ENCODE measurements at regions not wholly inside any gene's neighbourhood (a gene's known extent, or its start where the extent isn't known, plus 50 kb on each side); places are given as distances from the start of the nearest gene placed in this dataset.

DNA sequence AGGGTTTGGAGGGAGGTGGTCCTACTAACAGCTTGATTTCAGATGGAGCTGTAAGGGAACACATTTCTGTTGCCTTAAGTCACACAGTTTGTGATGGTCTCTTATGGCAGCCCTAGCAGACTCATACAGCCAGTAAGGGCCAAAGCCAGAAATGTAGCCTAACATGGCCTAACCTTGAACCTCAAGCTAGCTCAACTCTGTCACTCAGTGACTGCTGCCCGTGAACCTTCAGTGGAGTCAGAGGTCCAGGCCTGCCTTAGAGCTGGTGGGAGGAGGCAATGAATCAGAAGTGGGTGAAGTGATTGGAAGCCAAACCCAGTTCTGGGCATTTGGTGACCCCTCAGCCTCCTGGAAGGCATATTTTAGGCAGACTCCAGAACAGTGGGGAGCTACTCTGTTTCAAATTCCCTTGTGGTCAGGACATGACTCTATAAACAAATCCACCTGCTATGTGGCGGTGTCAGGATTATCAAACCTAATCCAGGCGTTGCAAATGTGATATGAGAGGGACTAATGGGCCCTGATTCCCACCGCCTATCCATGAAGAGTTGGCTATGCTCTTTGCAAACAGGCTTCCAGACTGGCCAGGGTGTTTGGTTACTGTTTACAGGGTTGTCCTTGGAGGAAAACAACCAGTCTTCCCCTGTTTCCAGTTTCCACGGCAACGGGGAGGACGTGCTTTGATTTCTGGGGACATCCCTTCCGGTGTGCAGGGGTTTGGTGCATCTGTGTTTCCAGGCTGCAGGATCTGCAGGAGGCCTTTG is 105.9 kb upstream of the AGBL1 start:
- TF ChIP-seq, protein P1, sequence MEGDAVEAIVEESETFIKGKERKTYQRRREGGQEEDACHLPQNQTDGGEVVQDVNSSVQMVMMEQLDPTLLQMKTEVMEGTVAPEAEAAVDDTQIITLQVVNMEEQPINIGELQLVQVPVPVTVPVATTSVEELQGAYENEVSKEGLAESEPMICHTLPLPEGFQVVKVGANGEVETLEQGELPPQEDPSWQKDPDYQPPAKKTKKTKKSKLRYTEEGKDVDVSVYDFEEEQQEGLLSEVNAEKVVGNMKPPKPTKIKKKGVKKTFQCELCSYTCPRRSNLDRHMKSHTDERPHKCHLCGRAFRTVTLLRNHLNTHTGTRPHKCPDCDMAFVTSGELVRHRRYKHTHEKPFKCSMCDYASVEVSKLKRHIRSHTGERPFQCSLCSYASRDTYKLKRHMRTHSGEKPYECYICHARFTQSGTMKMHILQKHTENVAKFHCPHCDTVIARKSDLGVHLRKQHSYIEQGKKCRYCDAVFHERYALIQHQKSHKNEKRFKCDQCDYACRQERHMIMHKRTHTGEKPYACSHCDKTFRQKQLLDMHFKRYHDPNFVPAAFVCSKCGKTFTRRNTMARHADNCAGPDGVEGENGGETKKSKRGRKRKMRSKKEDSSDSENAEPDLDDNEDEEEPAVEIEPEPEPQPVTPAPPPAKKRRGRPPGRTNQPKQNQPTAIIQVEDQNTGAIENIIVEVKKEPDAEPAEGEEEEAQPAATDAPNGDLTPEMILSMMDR (IDR thresholded peaks at IDR 0.05; ENCODE audit: insufficient read depth, low read length), result no peak
- no peak for DNase-seq (ENCODE audit: low read depth)
- no peak overlapping the region for H3K4me3 ChIP-seq (ENCODE audit: low read depth, low read length)

DNA sequence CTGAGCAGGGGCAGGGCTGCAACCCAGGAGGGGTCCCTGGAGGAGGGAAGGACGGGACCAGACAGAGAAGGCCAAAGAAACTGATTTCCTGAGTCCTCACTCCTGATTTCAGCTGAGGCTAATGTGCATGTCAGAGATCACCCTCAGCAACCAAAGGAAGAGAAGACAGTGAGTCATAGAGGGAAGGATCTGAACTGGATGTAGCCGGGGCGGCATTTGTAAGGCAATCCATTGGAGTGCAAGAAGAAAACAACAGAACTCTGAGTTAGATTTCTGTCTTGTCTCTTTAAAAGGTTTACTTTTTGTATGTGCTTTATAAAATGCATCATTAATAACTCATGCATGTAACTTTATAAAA is 105.3 kb upstream of the AGBL1 start:
- no peak overlapping the region for H3K4me3 ChIP-seq (ENCODE audit: low read depth, low read length)
- DNase-seq (ENCODE audit: low read depth), result no peak
- TF ChIP-seq, protein P1 (IDR thresholded peaks at IDR 0.05; ENCODE audit: insufficient read depth, low read length), result no peak

DNA sequence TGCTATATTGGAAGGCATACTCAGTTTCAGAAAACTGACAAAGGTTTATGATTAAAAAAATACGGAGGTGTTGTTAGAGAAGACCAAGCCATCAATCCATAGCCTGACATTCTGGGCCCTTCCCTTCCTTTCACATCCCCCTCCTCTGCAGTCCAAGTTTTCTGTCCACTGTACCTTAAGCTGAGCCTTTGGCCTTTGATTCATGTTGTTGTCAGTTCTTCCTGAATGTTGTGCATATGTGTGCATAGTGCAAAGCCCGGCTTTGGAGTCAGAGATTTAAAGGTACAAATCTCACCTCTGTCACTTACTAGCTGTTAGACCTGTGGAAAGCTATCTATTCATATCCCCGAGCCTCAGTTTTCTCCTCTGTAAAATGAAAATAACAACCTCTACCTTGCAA is 104.9 kb upstream of the AGBL1 start:
- DNase-seq (ENCODE audit: low read depth), result no peak
- H3K4me3 ChIP-seq (ENCODE audit: low read depth, low read length), result no peak overlapping the region
- TF ChIP-seq, protein P1 (IDR thresholded peaks at IDR 0.05; ENCODE audit: insufficient read depth, low read length), result no peak

DNA sequence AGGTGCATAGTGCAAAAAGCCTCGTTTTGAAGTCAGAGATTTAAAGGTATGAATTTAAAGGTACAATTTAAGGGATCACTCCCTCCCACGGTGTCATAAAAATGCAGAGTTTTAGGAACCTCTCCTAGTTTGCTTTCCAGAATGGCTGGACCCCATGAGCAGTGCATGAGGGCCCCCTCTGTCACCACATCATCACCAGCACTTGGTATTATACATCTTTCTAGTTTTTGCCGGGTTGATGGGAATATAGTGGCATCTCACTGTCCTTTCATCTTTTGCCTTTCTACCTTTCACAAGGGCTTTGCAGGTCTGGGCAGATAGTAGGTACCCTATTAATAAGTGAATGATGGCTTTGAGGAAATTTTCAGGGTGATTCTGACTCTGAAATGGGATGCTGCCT is 103.6 kb upstream of the AGBL1 start:
- H3K4me3 ChIP-seq (ENCODE audit: low read depth, low read length), result no peak overlapping the region
- DNase-seq (ENCODE audit: low read depth), result no peak
- TF ChIP-seq, protein P1 (IDR thresholded peaks at IDR 0.05; ENCODE audit: insufficient read depth, low read length), result no peak

DNA sequence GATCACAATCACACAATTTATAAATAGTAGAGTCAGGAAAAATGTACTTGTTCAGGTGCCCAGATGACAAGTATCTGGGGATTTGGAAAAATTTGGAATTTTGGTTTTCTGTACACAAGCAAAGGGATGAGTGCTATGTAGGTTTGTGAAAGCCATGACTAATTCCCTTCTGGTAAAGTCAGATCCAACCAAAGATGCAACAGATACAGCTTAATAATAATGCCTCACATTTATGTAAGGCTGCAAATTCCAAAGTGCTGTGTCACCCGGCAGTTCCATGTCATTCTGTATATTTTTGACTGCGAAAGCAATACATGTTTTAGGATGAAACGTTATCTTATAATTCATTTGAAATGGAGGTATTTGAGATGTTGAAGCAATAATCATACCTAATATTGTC is 102.7 kb upstream of the AGBL1 start:
- H3K4me3 ChIP-seq (ENCODE audit: low read depth, low read length), result no peak overlapping the region
- no peak for DNase-seq (ENCODE audit: low read depth)
- TF ChIP-seq, protein P1 (IDR thresholded peaks at IDR 0.05; ENCODE audit: insufficient read depth, low read length), result no peak

DNA sequence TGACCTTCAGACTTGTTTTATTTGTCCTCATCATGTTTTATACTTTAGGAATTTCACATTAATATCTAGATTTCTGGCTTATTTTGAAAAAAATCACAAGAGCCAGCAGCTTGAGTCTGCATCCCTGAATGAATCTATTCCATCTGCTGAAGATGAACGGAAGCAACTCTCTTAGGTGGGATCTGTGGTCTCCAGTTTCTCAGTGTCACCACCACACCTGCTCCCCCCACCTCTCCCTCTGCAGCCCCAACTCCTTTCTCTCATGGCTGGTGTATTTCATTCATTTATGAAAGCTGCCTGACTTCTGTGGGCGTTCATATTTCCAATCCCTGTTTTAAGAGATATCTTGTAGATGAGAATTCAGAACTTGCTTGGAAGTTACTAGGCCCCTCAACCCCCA is 102.1 kb upstream of the AGBL1 start:
- no peak overlapping the region for H3K4me3 ChIP-seq (ENCODE audit: low read depth, low read length)
- TF ChIP-seq, protein P1 (IDR thresholded peaks at IDR 0.05; ENCODE audit: insufficient read depth, low read length), result no peak
- no peak for DNase-seq (ENCODE audit: low read depth)

DNA sequence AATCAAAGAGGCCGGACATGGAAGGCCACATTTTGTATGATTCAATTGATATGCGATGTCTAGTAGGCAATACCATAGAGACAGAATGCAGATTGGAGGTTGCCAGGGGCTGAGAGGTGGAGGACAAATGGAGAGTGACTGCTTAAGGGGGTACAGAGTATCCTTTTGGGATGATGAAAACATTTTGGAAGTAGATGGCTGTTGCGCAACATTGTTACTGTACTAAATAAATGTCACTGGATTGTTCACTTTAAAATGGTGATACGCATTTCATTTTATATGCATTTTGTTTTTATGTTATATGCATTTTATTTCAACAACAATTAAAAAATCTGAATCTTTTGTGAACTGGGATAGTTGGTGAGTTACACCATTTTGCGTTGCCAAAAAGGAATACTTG is 99.7 kb upstream of the AGBL1 start:
- TF ChIP-seq, protein P1 (IDR thresholded peaks at IDR 0.05; ENCODE audit: insufficient read depth, low read length), result no peak
- no peak overlapping the region for H3K4me3 ChIP-seq (ENCODE audit: low read depth, low read length)
- DNase-seq (ENCODE audit: low read depth), result no peak

Measured in fibroblast of the aortic adventitia (primary cell).